EL (cell line): ENCODE measurements at regions not wholly inside any gene's neighbourhood (a gene's known extent, or its start where the extent isn't known, plus 50 kb on each side); places are given as distances from the start of the nearest gene placed in this dataset.

Experiments
- DNase-seq: peaks from one replicate; pipeline ENCODE4 v3.0.0-alpha.2; 2016

GRCh38 chr4:63458010-63458409 is 951.2 kb downstream of the TECRL start:
- DNase-seq: no peak

GRCh38 chr4:63440236-63440635 is 969.0 kb downstream of the TECRL start:
- DNase-seq: no peak

GRCh38 chr4:63430105-63430504 is 979.1 kb downstream of the TECRL start:
- DNase-seq: no peak

- no peak for DNase-seq
These were observed 1013.0 kb downstream of the TECRL start for GRCh38 chr4:63396269-63396668.

- no peak for DNase-seq
These were observed 1015.7 kb downstream of the TECRL start for GRCh38 chr4:63393544-63393943.

GRCh38 chr4:63379750-63380522 is 1029.3 kb downstream of the TECRL start:
- DNase-seq: no peak

- DNase-seq: no peak
These were observed 1038.2 kb downstream of the TECRL start for GRCh38 chr4:63371001-63371400.

- DNase-seq: no peak
These were observed 1047.6 kb downstream of the TECRL start for GRCh38 chr4:63361628-63362027.

- DNase-seq: no peak
These were observed 1048.2 kb downstream of the TECRL start for GRCh38 chr4:63361066-63361465.

GRCh38 chr4:63349674-63350025 is 1059.6 kb downstream of the TECRL start:
- no peak for DNase-seq

- DNase-seq: no peak
These were observed 1060.2 kb downstream of the TECRL start for GRCh38 chr4:63348735-63349673.

- no peak for DNase-seq
These were observed 1084.1 kb downstream of the TECRL start for GRCh38 chr4:63325140-63325539.

- no peak for DNase-seq
These were observed 1092.6 kb downstream of the TECRL start for GRCh38 chr4:63316633-63317032.

GRCh38 chr4:63315651-63316050 is 1093.6 kb downstream of the TECRL start:
- DNase-seq: no peak

- DNase-seq: no peak
These were observed 1100.6 kb downstream of the TECRL start for GRCh38 chr4:63308697-63309096.

- DNase-seq: no peak
These were observed 1106.5 kb downstream of the TECRL start for GRCh38 chr4:63302792-63303191.

GRCh38 chr4:63302078-63302477 is 1107.2 kb downstream of the TECRL start:
- no peak for DNase-seq

GRCh38 chr4:63296773-63297172 is 1112.5 kb downstream of the TECRL start:
- DNase-seq: no peak

- DNase-seq: no peak
These were observed 1133.8 kb downstream of the TECRL start for GRCh38 chr4:63275491-63275890.

GRCh38 chr4:63269156-63269555 is 1140.1 kb downstream of the TECRL start:
- DNase-seq: no peak

- DNase-seq: no peak
These were observed 1175.6 kb downstream of the TECRL start for GRCh38 chr4:63233671-63234070.

- no peak for DNase-seq
These were observed 1177.2 kb downstream of the TECRL start for GRCh38 chr4:63232058-63232457.

- DNase-seq: no peak
These were observed 1183.0 kb downstream of the TECRL start for GRCh38 chr4:63226229-63226628.

- DNase-seq: no peak
These were observed 1186.8 kb downstream of the TECRL start for GRCh38 chr4:63222466-63222865.
